Urinary bladder (tissue), 3 donors: ENCODE measurements at regions not wholly inside any gene's neighbourhood (a gene's known extent, or its start where the extent isn't known, plus 50 kb on each side); places are given as distances from the start of the nearest gene placed in this dataset.
A peak's percentile ranks its signal among the peaks of the same experiment; 100 is the strongest.

ENCODE experiments used
- DNase-seq: peaks from one replicate; pipeline ENCODE4 v3.0.0-alpha.2; 2015; ENCODE audit errors: extremely low spot score
- H3K27ac ChIP-seq: one replicate; pipeline ENCODE4 v1.5.1; 2013; ENCODE audit warnings: low read depth, mild to moderate bottlenecking, moderate library complexity
- H3K36me3 ChIP-seq: one replicate; pipeline ENCODE4 v1.6.1; 2013; ENCODE audit warnings: mild to moderate bottlenecking, moderate library complexity; ENCODE audit not compliant: insufficient read depth
- H3K4me1 ChIP-seq: one replicate; pipeline ENCODE4 v1.6.1; 2013; ENCODE audit warnings: mild to moderate bottlenecking, moderate library complexity; ENCODE audit not compliant: insufficient read depth
- H3K4me3 ChIP-seq: one replicate; pipeline ENCODE4 v1.5.1; 2013; ENCODE audit warnings: low read depth, low read length
- WGBS: extraction: QIAGEN DNeasy Blood & Tissue Kit; methylation state at CpG from one replicate; pipeline ENCODE4 v1.1.7; 2013; 5-methylcytosine and 5-hydroxymethylcytosine counted together
- donor health status: healthy with polysubstance abuse.
- donor health status: healthy.

DNA sequence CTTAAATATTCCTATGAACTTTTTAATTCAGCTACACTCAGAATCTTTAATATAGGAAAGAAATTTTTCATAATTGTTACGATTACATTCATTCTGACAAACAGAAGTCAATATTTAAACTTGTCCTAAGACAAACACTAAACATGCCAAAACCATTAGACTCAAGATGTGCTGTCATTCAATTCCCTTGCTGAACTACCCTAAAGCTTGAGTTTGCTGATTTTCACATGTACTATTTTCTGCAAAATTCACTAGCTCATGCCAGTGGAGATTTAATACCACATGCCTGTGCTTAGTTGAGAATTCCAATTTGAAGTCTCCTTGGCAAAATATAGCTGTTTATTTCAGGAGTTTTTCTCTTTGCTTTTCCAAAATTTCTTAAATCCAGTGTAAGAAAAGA lies 448.0 kb downstream of the COL12A1 start:
- no peak overlapping the region for H3K4me3 ChIP-seq
- H3K36me3 ChIP-seq = no peaks in the 10 kb centered on the region
- H3K4me1 ChIP-seq = no peaks in the 10 kb centered on the region
- no peak overlapping the region for H3K27ac ChIP-seq
- WGBS = 77% methylated on average over 1 of the region's 1 CpG
- DNase-seq = no peak

- H3K27ac ChIP-seq = no peak overlapping the region
- no peak for DNase-seq
- H3K4me3 ChIP-seq = no peak overlapping the region
- 90% methylated on average over 2 of the region's 2 CpGs for WGBS
- H3K36me3 ChIP-seq = no peaks in the 10 kb centered on the region
- H3K4me1 ChIP-seq = no peaks in the 10 kb centered on the region
Observed at GRCh38 chr6:74756923-74757322, 448.9 kb downstream of the COL12A1 start.

GRCh38 chr6:74755778-74756177 lies 450.1 kb downstream of the COL12A1 start:
- H3K27ac ChIP-seq = no peak overlapping the region
- H3K4me1 ChIP-seq = no peaks in the 10 kb centered on the region
- H3K4me3 ChIP-seq = no peak overlapping the region
- no peaks in the 10 kb centered on the region for H3K36me3 ChIP-seq
- DNase-seq = no peak
- WGBS = 57% methylated on average over 2 of the region's 2 CpGs

DNA sequence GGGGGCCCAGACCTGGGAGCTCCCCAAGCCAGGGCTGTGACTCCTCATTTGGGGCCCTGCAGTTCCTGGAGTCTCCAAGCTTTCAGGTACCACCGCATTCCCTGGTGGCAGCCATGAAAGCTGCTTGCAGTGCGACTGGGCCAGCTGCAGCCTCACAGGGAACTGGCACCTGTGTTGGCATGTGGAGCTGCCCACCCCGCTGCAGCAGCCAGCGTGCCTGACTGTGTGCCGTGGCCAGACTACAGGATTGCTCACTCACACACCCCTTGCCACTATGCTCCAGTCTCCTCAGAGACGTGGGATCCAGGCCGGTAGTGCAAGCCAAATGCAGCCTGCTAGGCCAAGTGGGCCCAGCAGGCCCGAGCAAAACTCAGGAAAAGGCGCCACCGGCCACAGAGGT lies 450.7 kb downstream of the COL12A1 start:
- no peak for DNase-seq
- Histone ChIP-seq H3K4me1 (no peaks in the 10 kb centered on the region), H3K36me3 (no peaks in the 10 kb centered on the region), H3K4me3 (no peak overlapping the region), H3K27ac (no peak overlapping the region)
- 94% methylated on average over 10 of the region's 10 CpGs for WGBS

GRCh38 chr6:74753883-74754600 lies 451.8 kb downstream of the COL12A1 start:
- peak; percentile 6 for DNase-seq

DNA sequence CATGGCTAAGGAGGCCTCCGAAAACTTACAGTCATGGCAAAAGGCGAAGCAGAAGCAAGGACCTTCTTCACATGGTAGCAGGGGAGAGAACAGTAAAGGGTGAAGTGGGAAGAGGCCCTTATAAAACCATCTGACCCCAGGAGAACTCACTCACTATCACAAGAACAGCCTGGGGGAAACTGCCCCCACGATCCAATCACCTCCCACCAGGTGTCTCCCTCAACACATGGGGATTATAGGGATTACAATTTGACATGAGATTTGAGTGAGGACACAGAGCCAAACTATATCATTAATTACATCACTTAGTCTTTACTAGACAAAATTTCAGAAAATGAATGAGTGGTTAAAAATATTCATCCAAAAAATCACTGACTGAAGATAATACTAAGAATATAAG lies 453.6 kb downstream of the COL12A1 start:
- H3K36me3 ChIP-seq = no peaks in the 10 kb centered on the region
- H3K4me3 ChIP-seq = no peak overlapping the region
- WGBS = 82% methylated on average over 3 of the region's 3 CpGs
- H3K4me1 ChIP-seq = no peaks in the 10 kb centered on the region
- no peak overlapping the region for H3K27ac ChIP-seq
- DNase-seq = no peak

More at GRCh38 chr6:74753883-74754600, 451.8 kb downstream of the COL12A1 start:
- H3K36me3 ChIP-seq = no peaks in the 10 kb centered on the region
- 78% methylated on average over 2 of the region's 2 CpGs for WGBS
- H3K4me1 ChIP-seq = no peaks in the 10 kb centered on the region
- no peak overlapping the region for H3K4me3 ChIP-seq
- no peak overlapping the region for H3K27ac ChIP-seq

DNA sequence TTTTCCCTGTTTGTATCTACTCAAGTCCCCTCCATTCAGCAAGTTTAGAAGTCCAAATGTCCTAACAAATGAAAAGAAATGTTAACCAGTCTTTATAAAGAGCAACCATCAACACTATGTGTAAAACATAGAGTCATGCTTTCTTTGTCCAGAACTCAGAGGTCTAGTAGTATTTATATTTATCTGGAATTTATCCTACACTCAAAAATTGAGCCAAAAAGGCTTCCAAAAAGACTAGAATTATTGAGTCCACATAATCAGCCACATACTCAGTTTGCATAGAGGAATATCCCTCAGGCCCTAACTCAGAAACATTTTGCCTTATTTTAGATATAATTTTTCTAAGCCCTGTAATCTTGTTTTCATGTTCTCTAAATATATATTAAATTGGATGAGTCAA lies 455.0 kb downstream of the COL12A1 start:
- no peaks in the 10 kb centered on the region for H3K36me3 ChIP-seq
- DNase-seq = no peak
- no peak overlapping the region for H3K4me3 ChIP-seq
- H3K4me1 ChIP-seq = no peaks in the 10 kb centered on the region
- H3K27ac ChIP-seq = no peak overlapping the region

- WGBS = 73% methylated on average over 10 of the region's 10 CpGs
- H3K4me1 ChIP-seq = no peaks in the 10 kb centered on the region
- DNase-seq = no peak
Observed at GRCh38 chr6:74749211-74750147, 456.4 kb downstream of the COL12A1 start.

GRCh38 chr6:74745670-74746069 lies 460.2 kb downstream of the COL12A1 start:
- Histone ChIP-seq H3K36me3 (no peaks in the 10 kb centered on the region), H3K4me3 (no peak overlapping the region), H3K4me1 (no peaks in the 10 kb centered on the region), H3K27ac (no peak overlapping the region)
- 58% methylated on average over 1 of the region's 1 CpG for WGBS
- no peak for DNase-seq

More at GRCh38 chr6:74749211-74750147, 456.4 kb downstream of the COL12A1 start:
- H3K36me3 ChIP-seq = no peaks in the 10 kb centered on the region
- no peak overlapping the region for H3K27ac ChIP-seq
- H3K4me3 ChIP-seq = no peak overlapping the region

DNA sequence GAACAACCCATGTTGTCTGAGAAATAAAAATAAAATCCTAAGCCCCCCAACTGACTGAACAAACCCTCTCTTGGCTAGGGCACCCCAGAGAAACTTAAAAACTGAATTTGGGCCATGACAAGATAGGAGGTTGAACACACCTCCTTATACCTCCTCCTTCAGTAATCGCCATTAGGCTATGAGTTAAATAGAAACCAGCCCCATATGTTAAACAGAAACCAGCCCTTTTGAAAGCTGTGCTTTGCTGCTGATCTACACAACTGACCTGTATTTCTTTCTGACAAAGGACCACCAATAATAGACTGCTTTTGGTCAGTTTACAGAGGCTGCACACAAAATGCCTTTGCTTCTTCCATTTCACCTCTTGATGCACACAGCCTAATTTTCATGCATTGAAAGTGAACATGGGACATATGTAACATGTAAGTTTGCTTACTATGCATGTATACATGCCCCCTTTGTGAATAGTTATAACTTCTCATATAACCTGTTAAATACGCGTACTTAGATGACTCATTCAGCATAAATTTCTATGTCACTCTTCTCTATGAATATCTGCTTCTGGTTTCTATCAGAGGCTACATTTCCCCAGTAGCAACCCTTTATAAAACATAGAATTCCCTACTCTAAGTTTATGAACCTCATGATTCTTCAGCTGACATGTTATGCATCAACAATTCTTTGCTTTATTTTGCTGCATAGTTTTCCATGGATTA lies 462.9 kb downstream of the COL12A1 start:
- no peak overlapping the region for H3K27ac ChIP-seq
- no peak overlapping the region for H3K4me3 ChIP-seq
- no peaks in the 10 kb centered on the region for H3K36me3 ChIP-seq
- no peaks in the 10 kb centered on the region for H3K4me1 ChIP-seq
- 83% methylated on average over 3 of the region's 3 CpGs for WGBS
- no peak for DNase-seq

GRCh38 chr6:74741646-74742045 lies 464.2 kb downstream of the COL12A1 start:
- no peak overlapping the region for H3K4me3 ChIP-seq
- H3K4me1 ChIP-seq = no peaks in the 10 kb centered on the region
- H3K36me3 ChIP-seq = no peaks in the 10 kb centered on the region
- no peak for DNase-seq
- WGBS = 55% methylated on average over 1 of the region's 1 CpG
- no peak overlapping the region for H3K27ac ChIP-seq

DNA sequence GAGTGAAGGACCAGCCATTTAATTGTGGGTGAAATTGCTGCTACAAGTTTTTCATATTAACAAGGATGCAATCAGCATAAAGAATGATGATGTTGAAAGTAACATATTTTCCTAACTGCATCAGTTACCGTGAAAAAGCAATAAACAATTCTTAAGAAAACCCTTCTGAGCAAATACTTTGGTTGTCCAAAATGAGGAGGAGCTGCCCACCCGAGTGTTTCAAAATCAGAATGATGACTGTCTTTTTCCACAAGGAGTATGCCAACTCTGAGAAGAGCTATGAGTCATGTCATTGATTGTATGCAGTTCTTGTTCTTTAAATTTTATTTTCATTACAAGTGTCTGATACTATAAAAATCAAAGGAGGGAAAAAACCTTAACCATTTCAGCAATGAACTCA lies 470.5 kb downstream of the COL12A1 start:
- Histone ChIP-seq H3K27ac (no peak overlapping the region), H3K4me1 (no peaks in the 10 kb centered on the region), H3K4me3 (no peak overlapping the region), H3K36me3 (no peaks in the 10 kb centered on the region)
- DNase-seq = no peak
- WGBS = 46% methylated on average over 2 of the region's 2 CpGs

DNA sequence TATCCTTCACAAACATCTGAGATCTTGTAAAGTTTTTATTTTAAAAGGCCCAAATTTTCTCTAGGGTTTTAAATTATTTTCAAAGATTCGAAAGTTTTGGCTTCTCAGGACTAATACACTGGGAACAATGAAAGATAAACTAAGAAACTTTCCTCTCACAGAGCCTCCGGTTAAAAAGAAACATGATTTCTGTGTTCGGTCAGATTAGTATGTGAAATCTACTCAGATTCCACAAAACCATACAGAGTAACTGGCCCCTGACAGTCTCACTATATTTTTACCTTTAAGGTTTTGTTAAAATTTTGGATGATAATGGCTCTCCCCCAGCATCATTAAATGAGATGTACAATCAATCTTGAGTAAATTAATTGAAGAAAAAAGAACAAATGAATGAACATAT lies 471.0 kb downstream of the COL12A1 start:
- Histone ChIP-seq H3K36me3 (no peaks in the 10 kb centered on the region), H3K27ac (no peak overlapping the region), H3K4me3 (no peak overlapping the region), H3K4me1 (no peaks in the 10 kb centered on the region)
- WGBS = 69% methylated on average over 3 of the region's 3 CpGs
- no peak for DNase-seq
